ENCODE measurements at regions not wholly inside any gene's neighbourhood (a gene's known extent, or its start where the extent isn't known, plus 50 kb on each side); places are given as distances from the start of the nearest gene placed in this dataset.

DNA sequence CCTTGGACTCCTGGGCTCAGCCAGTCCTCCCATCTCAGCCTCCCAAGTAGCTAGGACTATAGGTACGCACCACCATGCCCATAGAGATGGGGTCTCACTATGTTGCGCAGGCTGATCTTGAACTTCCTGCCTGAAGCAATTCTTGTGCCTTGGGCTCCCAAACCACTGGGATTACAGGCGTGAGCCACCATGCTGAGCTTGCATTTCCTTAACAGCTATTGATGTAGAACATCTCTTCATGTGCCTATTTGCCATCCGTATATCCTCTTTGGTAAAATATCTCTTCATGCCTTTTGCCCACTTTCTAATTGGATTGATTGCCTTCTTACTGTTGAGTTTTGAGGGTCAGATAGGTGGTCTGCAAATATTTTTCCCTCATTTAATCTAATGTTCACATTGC, 208.9 kb upstream of the TLE3 start:
- Histone ChIP-seq H3K27ac (ENCODE audit: low read depth in 2 of 2, low read length in 1 of 2) (no peak overlapping the region), H3K27me3 (ENCODE audit: control insufficient read depth in 1 of 2, insufficient read depth in 2 of 2, low read length in 2 of 2) (no peaks in the 10 kb centered on the region), H3K4me1 (ENCODE audit: control insufficient read depth in 2 of 2, insufficient read depth in 2 of 2, low read length in 1 of 2) (peaks cover 0 to 2% of the 10 kb centered on the region in 2 donors), H3K9me3 (ENCODE audit: control insufficient read depth in 2 of 2, insufficient read depth in 1 of 2, low read depth in 1 of 2, low read length in 1 of 2) (no peaks in the 10 kb centered on the region), H3K4me3 (ENCODE audit: low read depth in 1 of 2, low read length in 2 of 2) (no peak overlapping the region), H3K36me3 (ENCODE audit: control insufficient read depth in 2 of 2, insufficient read depth in 2 of 2, low read length in 1 of 2) (no peaks in the 10 kb centered on the region)
- WGBS, 2 donors = 89 to 92% methylated on average over 4 of the region's 4 CpGs

GRCh38 chr15:70306081-70306480, 208.4 kb upstream of the TLE3 start:
- 59 to 62% methylated on average over 6 of the region's 6 CpGs for WGBS, 2 donors
- Histone ChIP-seq H3K27me3 (ENCODE audit: control insufficient read depth in 1 of 2, insufficient read depth in 2 of 2, low read length in 2 of 2) (no peaks in the 10 kb centered on the region), H3K27ac (ENCODE audit: low read depth in 2 of 2, low read length in 1 of 2) (no peak overlapping the region), H3K4me3 (ENCODE audit: low read depth in 1 of 2, low read length in 2 of 2) (no peak overlapping the region), H3K4me1 (ENCODE audit: control insufficient read depth in 2 of 2, insufficient read depth in 2 of 2, low read length in 1 of 2) (peaks cover 0 to 5% of the 10 kb centered on the region in 2 donors), H3K9me3 (ENCODE audit: control insufficient read depth in 2 of 2, insufficient read depth in 1 of 2, low read depth in 1 of 2, low read length in 1 of 2) (no peaks in the 10 kb centered on the region), H3K36me3 (ENCODE audit: control insufficient read depth in 2 of 2, insufficient read depth in 2 of 2, low read length in 1 of 2) (no peaks in the 10 kb centered on the region)

- Histone ChIP-seq H3K9me3 (ENCODE audit: control insufficient read depth in 2 of 2, insufficient read depth in 1 of 2, low read depth in 1 of 2, low read length in 1 of 2) (no peaks in the 10 kb centered on the region), H3K4me1 (ENCODE audit: control insufficient read depth in 2 of 2, insufficient read depth in 2 of 2, low read length in 1 of 2) (peaks cover 0 to 5% of the 10 kb centered on the region in 2 donors), H3K27ac (ENCODE audit: low read depth in 2 of 2, low read length in 1 of 2) (no peak overlapping the region), H3K36me3 (ENCODE audit: control insufficient read depth in 2 of 2, insufficient read depth in 2 of 2, low read length in 1 of 2) (no peaks in the 10 kb centered on the region), H3K27me3 (ENCODE audit: control insufficient read depth in 1 of 2, insufficient read depth in 2 of 2, low read length in 2 of 2) (no peaks in the 10 kb centered on the region), H3K4me3 (ENCODE audit: low read depth in 1 of 2, low read length in 2 of 2) (no peak overlapping the region)
- WGBS, 2 donors = 97% methylated on average over 4 of the region's 4 CpGs
These were observed 206.3 kb upstream of the TLE3 start for GRCh38 chr15:70303981-70304380.

- no peak overlapping the region for H3K4me3 ChIP-seq (ENCODE audit: low read depth in 1 of 2, low read length in 2 of 2)
- H3K9me3 ChIP-seq (ENCODE audit: control insufficient read depth in 2 of 2, insufficient read depth in 1 of 2, low read depth in 1 of 2, low read length in 1 of 2) = no peaks in the 10 kb centered on the region
- H3K36me3 ChIP-seq (ENCODE audit: control insufficient read depth in 2 of 2, insufficient read depth in 2 of 2, low read length in 1 of 2) = no peaks in the 10 kb centered on the region
- no peaks in the 10 kb centered on the region for H3K27me3 ChIP-seq (ENCODE audit: control insufficient read depth in 1 of 2, insufficient read depth in 2 of 2, low read length in 2 of 2)
- H3K4me1 ChIP-seq (ENCODE audit: control insufficient read depth in 2 of 2, insufficient read depth in 2 of 2, low read length in 1 of 2) = peaks cover 0 to 5% of the 10 kb centered on the region in 2 donors
- WGBS, 2 donors = 96 to 97% methylated on average over 1 of the region's 1 CpG
- no peak overlapping the region for H3K27ac ChIP-seq (ENCODE audit: low read depth in 2 of 2, low read length in 1 of 2)
These were observed 204.6 kb upstream of the TLE3 start for GRCh38 chr15:70302360-70302759.

- H3K27ac ChIP-seq (ENCODE audit: low read depth in 2 of 2, low read length in 1 of 2) = no peak overlapping the region
- peaks cover 0 to 5% of the 10 kb centered on the region in 2 donors for H3K4me1 ChIP-seq (ENCODE audit: control insufficient read depth in 2 of 2, insufficient read depth in 2 of 2, low read length in 1 of 2)
- no peaks in the 10 kb centered on the region for H3K9me3 ChIP-seq (ENCODE audit: control insufficient read depth in 2 of 2, insufficient read depth in 1 of 2, low read depth in 1 of 2, low read length in 1 of 2)
- WGBS, 2 donors = 74 to 81% methylated on average over 5 of the region's 5 CpGs
- no peaks in the 10 kb centered on the region for H3K36me3 ChIP-seq (ENCODE audit: control insufficient read depth in 2 of 2, insufficient read depth in 2 of 2, low read length in 1 of 2)
- no peak overlapping the region for H3K4me3 ChIP-seq (ENCODE audit: low read depth in 1 of 2, low read length in 2 of 2)
- no peaks in the 10 kb centered on the region for H3K27me3 ChIP-seq (ENCODE audit: control insufficient read depth in 1 of 2, insufficient read depth in 2 of 2, low read length in 2 of 2)
These were observed 203.7 kb upstream of the TLE3 start for GRCh38 chr15:70301396-70301795.

DNA sequence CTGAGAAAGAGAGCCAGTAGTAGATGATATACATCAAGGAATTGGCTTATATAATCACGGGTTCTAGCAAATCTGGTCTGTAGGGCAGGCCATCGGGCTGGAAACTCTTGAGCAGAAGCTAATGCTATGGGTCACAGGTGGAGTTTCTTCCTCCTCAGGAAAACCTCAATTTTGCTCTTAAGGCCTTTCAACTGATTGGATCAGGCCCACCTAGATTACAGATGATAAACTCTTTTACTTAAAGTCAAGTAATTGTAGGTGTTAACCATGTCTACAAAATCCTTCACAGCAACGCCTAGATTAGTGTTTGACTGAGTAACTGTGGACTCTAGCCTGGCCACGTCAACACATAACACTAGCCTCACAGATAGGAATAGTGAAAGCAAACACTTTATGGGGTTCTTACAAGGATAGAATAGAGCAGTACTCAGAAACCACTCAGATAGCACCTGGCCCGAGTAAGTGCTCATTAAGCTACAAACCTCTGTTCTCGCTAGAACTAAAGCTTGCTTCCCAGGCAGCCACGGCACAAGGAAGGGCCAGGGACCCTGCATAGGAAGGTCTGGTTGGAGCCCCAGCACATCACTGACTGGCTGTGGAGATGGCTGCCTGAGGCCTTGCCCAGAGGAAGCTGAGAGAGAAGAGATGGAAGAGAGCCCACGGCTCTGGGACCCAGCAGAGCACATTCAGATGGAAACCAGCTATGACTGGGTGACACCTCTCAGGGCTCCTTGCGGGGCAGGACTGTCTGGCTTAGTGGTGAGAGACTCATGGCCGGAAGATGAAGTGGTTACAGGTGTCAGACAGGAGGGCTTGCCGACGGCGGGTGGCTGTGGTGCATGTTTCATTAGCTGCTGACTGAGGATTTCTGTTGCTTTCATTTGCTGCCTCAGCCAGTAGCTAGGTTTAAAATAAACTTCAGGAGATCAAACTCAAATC, 202.5 kb upstream of the TLE3 start:
- no peaks in the 10 kb centered on the region for H3K27me3 ChIP-seq (ENCODE audit: control insufficient read depth in 1 of 2, insufficient read depth in 2 of 2, low read length in 2 of 2)
- no peak overlapping the region for H3K4me3 ChIP-seq (ENCODE audit: low read depth in 1 of 2, low read length in 2 of 2)
- H3K9me3 ChIP-seq (ENCODE audit: control insufficient read depth in 2 of 2, insufficient read depth in 1 of 2, low read depth in 1 of 2, low read length in 1 of 2) = no peaks in the 10 kb centered on the region
- H3K36me3 ChIP-seq (ENCODE audit: control insufficient read depth in 2 of 2, insufficient read depth in 2 of 2, low read length in 1 of 2) = no peaks in the 10 kb centered on the region
- H3K4me1 ChIP-seq (ENCODE audit: control insufficient read depth in 2 of 2, insufficient read depth in 2 of 2, low read length in 1 of 2) = peaks cover 0 to 5% of the 10 kb centered on the region in 2 donors
- WGBS, 2 donors = 74 to 83% methylated on average over 13 of the region's 13 CpGs
- no peak overlapping the region for H3K27ac ChIP-seq (ENCODE audit: low read depth in 2 of 2, low read length in 1 of 2)

- Histone ChIP-seq H3K36me3 (ENCODE audit: control insufficient read depth in 2 of 2, insufficient read depth in 2 of 2, low read length in 1 of 2) (no peaks in the 10 kb centered on the region), H3K4me3 (ENCODE audit: low read depth in 1 of 2, low read length in 2 of 2) (no peak overlapping the region), H3K27ac (ENCODE audit: low read depth in 2 of 2, low read length in 1 of 2) (no peak overlapping the region), H3K4me1 (ENCODE audit: control insufficient read depth in 2 of 2, insufficient read depth in 2 of 2, low read length in 1 of 2) (peaks cover 0 to 5% of the 10 kb centered on the region in 2 donors), H3K9me3 (ENCODE audit: control insufficient read depth in 2 of 2, insufficient read depth in 1 of 2, low read depth in 1 of 2, low read length in 1 of 2) (no peaks in the 10 kb centered on the region), H3K27me3 (ENCODE audit: control insufficient read depth in 1 of 2, insufficient read depth in 2 of 2, low read length in 2 of 2) (no peaks in the 10 kb centered on the region)
- WGBS, 2 donors = 72 to 79% methylated on average over 6 of the region's 6 CpGs
These were observed 199.8 kb upstream of the TLE3 start for GRCh38 chr15:70297465-70298058.

- Histone ChIP-seq H3K36me3 (ENCODE audit: control insufficient read depth in 2 of 2, insufficient read depth in 2 of 2, low read length in 1 of 2) (no peaks in the 10 kb centered on the region), H3K4me3 (ENCODE audit: low read depth in 1 of 2, low read length in 2 of 2) (no peak overlapping the region), H3K27ac (ENCODE audit: low read depth in 2 of 2, low read length in 1 of 2) (no peak overlapping the region), H3K4me1 (ENCODE audit: control insufficient read depth in 2 of 2, insufficient read depth in 2 of 2, low read length in 1 of 2) (peaks cover 0 to 8% of the 10 kb centered on the region in 2 donors), H3K9me3 (ENCODE audit: control insufficient read depth in 2 of 2, insufficient read depth in 1 of 2, low read depth in 1 of 2, low read length in 1 of 2) (no peaks in the 10 kb centered on the region), H3K27me3 (ENCODE audit: control insufficient read depth in 1 of 2, insufficient read depth in 2 of 2, low read length in 2 of 2) (no peaks in the 10 kb centered on the region)
- WGBS, 2 donors = 95 to 97% methylated on average over 3 of the region's 3 CpGs
These were observed 197.1 kb upstream of the TLE3 start for GRCh38 chr15:70294731-70295305.

DNA sequence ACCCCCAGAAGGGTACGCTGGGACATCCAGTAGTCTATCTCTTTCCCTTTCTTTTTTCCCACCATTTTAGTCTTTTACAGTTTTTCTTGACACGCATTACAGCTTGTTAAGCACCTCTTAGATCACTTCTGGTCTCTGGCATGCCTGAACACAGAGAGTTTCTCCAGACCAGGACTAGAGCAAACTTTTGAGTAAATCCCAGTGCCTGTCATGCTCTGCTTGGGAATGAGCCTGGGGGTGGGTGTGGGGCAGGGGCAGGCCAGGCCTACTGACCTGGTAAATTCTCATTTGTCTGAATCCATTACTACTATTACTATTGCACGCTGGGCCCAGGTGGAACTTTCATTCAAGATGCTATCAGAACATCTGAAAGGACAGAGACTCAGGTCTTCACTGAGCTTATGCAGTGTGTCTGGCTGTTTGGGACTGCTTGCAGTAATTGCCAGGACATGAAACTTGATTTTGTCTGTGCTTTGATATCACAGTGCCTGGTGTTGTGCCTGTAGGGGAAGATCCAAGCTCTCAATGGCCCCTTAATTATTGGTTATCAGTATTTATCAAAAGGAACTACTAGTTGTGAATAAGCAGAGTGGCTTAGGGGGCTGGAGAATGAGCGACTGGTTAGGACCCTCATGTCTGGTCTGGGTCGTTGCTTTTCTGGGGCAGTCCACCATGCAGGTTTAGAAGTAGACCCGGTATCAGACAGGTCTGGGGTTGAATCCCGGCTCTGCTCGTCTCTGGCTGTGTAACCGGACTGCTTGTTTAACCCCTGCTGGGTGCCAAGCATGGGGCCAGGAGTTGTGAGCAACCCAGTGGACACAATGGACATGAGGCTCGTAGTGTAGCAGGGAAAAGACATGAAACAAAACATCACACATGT, 196.1 kb upstream of the TLE3 start:
- 91 to 94% methylated on average over 10 of the region's 10 CpGs for WGBS, 2 donors
- Histone ChIP-seq H3K27ac (ENCODE audit: low read depth in 2 of 2, low read length in 1 of 2) (no peak overlapping the region), H3K27me3 (ENCODE audit: control insufficient read depth in 1 of 2, insufficient read depth in 2 of 2, low read length in 2 of 2) (no peaks in the 10 kb centered on the region), H3K4me1 (ENCODE audit: control insufficient read depth in 2 of 2, insufficient read depth in 2 of 2, low read length in 1 of 2) (peaks cover 2 to 9% of the 10 kb centered on the region in 2 donors), H3K36me3 (ENCODE audit: control insufficient read depth in 2 of 2, insufficient read depth in 2 of 2, low read length in 1 of 2) (no peaks in the 10 kb centered on the region), H3K9me3 (ENCODE audit: control insufficient read depth in 2 of 2, insufficient read depth in 1 of 2, low read depth in 1 of 2, low read length in 1 of 2) (no peaks in the 10 kb centered on the region), H3K4me3 (ENCODE audit: low read depth in 1 of 2, low read length in 2 of 2) (no peak overlapping the region)

All from esophagus (tissue), 2 donors.